Endothelial cell of umbilical vein (primary cell): ENCODE measurements at regions not wholly inside any gene's neighbourhood (a gene's known extent, or its start where the extent isn't known, plus 50 kb on each side); places are given as distances from the start of the nearest gene placed in this dataset.

Experiments
- BruUV-seq: library from RNA; stranded (reverse); fragments of 400-500 nt; replicated peaks from 2 replicates; lab custom pipeline; 2021; lab: Mats Ljungman, UMichigan
- CTCF ChIA-PET: fragments of 300-600, 350-600 bp; sonication (Branson Sonifier 250); formaldehyde crosslinking; loops from one replicate; lab custom pipeline; 2021; ENCODE audit warnings: antibody characterized with exemption, inconsistent platforms; lab: Charles Lee
- POLR2A ChIA-PET: fragments of 300-600, 350-600 bp; sonication (Branson Sonifier 250); formaldehyde crosslinking; loops from one replicate; lab custom pipeline; 2021; ENCODE audit warnings: antibody characterized with exemption, inconsistent platforms; lab: Charles Lee
- DNase-seq: peaks from one replicate; pipeline ENCODE4 v3.0.0-alpha.2; 2011; ENCODE audit warnings: low read depth, low spot score
- FAIRE-seq: peaks from 2 replicates; lab custom pipeline; 2011; peaks lifted over from hg19 to GRCh38; lab: Jason Lieb, UNC
- H2AFZ ChIP-seq: 2 replicates; pipeline ENCODE4 v1.6.0; 2012; ENCODE audit warnings: low read depth, low read length, control low read depth, inconsistent platforms
- H3K27ac ChIP-seq: 2 replicates; pipeline ENCODE4 v1.5.1; 2011; ENCODE audit warnings: low read depth, mild to moderate bottlenecking, control low read depth, low read length, moderate library complexity; ENCODE audit not compliant: insufficient read depth
- H3K27me3 ChIP-seq, 2 experiments: 2 replicates each; pipeline versions ENCODE4 v1.6.0 to v1.6.1; 2011; ENCODE audit warnings: low read length in 2 of 2, mixed read lengths in 1 of 2; ENCODE audit not compliant: control insufficient read depth in 2 of 2, insufficient read depth in 2 of 2
- H3K36me3 ChIP-seq, 2 experiments: 2 replicates in 1 of 2; 3 replicates in 1 of 2; pipeline ENCODE4 v1.5.1; 2011; ENCODE audit warnings: low read length in 2 of 2, mild to moderate bottlenecking in 1 of 2, moderate library complexity in 1 of 2; ENCODE audit not compliant: control insufficient read depth in 2 of 2, insufficient read depth in 2 of 2; ENCODE audit errors: extremely low read depth in 1 of 2
- H3K4me1 ChIP-seq: 3 replicates; pipeline ENCODE4 v1.5.1; 2011; ENCODE audit warnings: mild to moderate bottlenecking, low read length; ENCODE audit not compliant: control insufficient read depth, insufficient read depth; ENCODE audit errors: extremely low read depth
- H3K4me2 ChIP-seq: 2 replicates; pipeline ENCODE4 v1.6.1; 2011; ENCODE audit warnings: low read length, control low read depth, mixed read lengths; ENCODE audit not compliant: insufficient read depth
- H3K4me3 ChIP-seq, 3 experiments: fragments of 200-600 bp in 1 of 3; sonication (generic), shearing (Covaris generic) in 1 of 3; replicated peaks in 1 of 3; 2 replicates each; pipeline ENCODE4 v1.5.1; 2011 to 2016; ENCODE audit warnings: control low read depth in 3 of 3, low read length in 3 of 3, mild to moderate bottlenecking in 2 of 3, inconsistent platforms in 1 of 3, low read depth in 1 of 3, moderate library complexity in 1 of 3; ENCODE audit not compliant: insufficient read depth in 1 of 3
- H3K79me2 ChIP-seq: 2 replicates; pipeline ENCODE4 v1.6.0; 2012; ENCODE audit warnings: low read length, inconsistent platforms; ENCODE audit not compliant: control insufficient read depth, insufficient read depth
- H3K9ac ChIP-seq: replicated peaks from 2 replicates; pipeline ENCODE3; 2011; ENCODE audit warnings: low read length, control low read depth; ENCODE audit not compliant: insufficient read depth; ENCODE audit errors: extremely low read depth
- H3K9me1 ChIP-seq: replicated peaks from 3 replicates; pipeline ENCODE4 v1.6.0; 2011; ENCODE audit warnings: mild to moderate bottlenecking, low read length; ENCODE audit not compliant: control insufficient read depth, insufficient read depth; ENCODE audit errors: extremely low read depth
- H3K9me3 ChIP-seq: replicated peaks from 2 replicates; pipeline ENCODE4 v1.5.1; 2012; ENCODE audit warnings: low read length, inconsistent platforms; ENCODE audit not compliant: control insufficient read depth, insufficient read depth
- H4K20me1 ChIP-seq: replicated peaks from 2 replicates; pipeline ENCODE3; 2011; ENCODE audit warnings: mild to moderate bottlenecking, low read length; ENCODE audit not compliant: control insufficient read depth, insufficient read depth; ENCODE audit errors: extremely low read depth
- EZH2 ChIP-seq: IDR thresholded peaks from 2 replicates; pipeline ENCODE4 v1.6.1; 2012; ENCODE audit warnings: borderline replicate concordance, low read depth, mild to moderate bottlenecking, moderate library complexity, low read length, inconsistent platforms; ENCODE audit not compliant: severe bottlenecking
- FOS ChIP-seq: IDR thresholded peaks from 2 replicates; pipeline ENCODE4 v1.6.1; 2011; ENCODE audit warnings: mild to moderate bottlenecking, low read length, moderate library complexity, borderline replicate concordance; ENCODE audit not compliant: insufficient read depth
- GATA2 ChIP-seq: IDR thresholded peaks from 2 replicates; pipeline ENCODE4 v1.7.0; 2011; ENCODE audit warnings: low read depth, mild to moderate bottlenecking, moderate library complexity, mixed read lengths, low read length; ENCODE audit not compliant: insufficient read length, insufficient read depth
- JUN ChIP-seq: IDR thresholded peaks from 2 replicates; pipeline ENCODE4 v1.6.1; 2011; ENCODE audit warnings: borderline replicate concordance, low read depth; ENCODE audit not compliant: insufficient read length, insufficient read depth
- MAX ChIP-seq: IDR thresholded peaks from 2 replicates; pipeline ENCODE4 v1.6.1; 2011; ENCODE audit not compliant: insufficient read depth, insufficient read length
- MYC ChIP-seq: IDR thresholded peaks from one replicate; pipeline ENCODE4 v1.6.1; 2011; ENCODE audit warnings: mild to moderate bottlenecking, low read depth, low read length
- POLR2A ChIP-seq: IDR thresholded peaks from 2 replicates; pipeline ENCODE4 v1.6.1; 2012; ENCODE audit warnings: low read depth, mild to moderate bottlenecking, control low read depth, low read length
- POLR2AphosphoS5 ChIP-seq: IDR thresholded peaks from 2 replicates; pipeline ENCODE4 v1.6.1; 2012; ENCODE audit warnings: low read depth, mild to moderate bottlenecking, control low read depth, low read length, moderate library complexity; ENCODE audit not compliant: insufficient read depth
- dilution Hi-C: fragments of 300-500 bp; cut with MboI; formaldehyde crosslinking; loops from one replicate; pipeline ENCODE4 v1.15.0; 2019; ENCODE audit warnings: low sequenced_read_pairs; ENCODE audit not compliant: extremely low pct_ligation_motif_present
- intact Hi-C: fragments of 100-400 bp; cut with micrococcal nuclease; formaldehyde crosslinking; loops from one replicate; pipeline ENCODE4 v1.10.0; 2022
- TF ChIP-seq, protein P1 (sequence below), 2 donors: IDR thresholded peaks; 1 replicate in 1 of 2; 2 replicates in 1 of 2; pipeline ENCODE4 v1.5.1; 2011; ENCODE audit warnings: low read length in 2 of 2, mild to moderate bottlenecking in 2 of 2, moderate library complexity in 2 of 2, control low read depth in 1 of 2, inconsistent platforms in 1 of 2, low read depth in 1 of 2; ENCODE audit not compliant: insufficient read depth in 1 of 2; ENCODE audit errors: extremely low read depth in 1 of 2

GRCh38 chrX:69237236-69237635 lies 72.0 kb upstream of the PJA1 start:
- CTCF ChIA-PET: no interaction called here
- TF ChIP-seq JUN: no peak
- no peak for TF ChIP-seq MAX
- no peak for TF ChIP-seq FOS
- TF ChIP-seq EZH2: no peak
- TF ChIP-seq, protein P1, sequence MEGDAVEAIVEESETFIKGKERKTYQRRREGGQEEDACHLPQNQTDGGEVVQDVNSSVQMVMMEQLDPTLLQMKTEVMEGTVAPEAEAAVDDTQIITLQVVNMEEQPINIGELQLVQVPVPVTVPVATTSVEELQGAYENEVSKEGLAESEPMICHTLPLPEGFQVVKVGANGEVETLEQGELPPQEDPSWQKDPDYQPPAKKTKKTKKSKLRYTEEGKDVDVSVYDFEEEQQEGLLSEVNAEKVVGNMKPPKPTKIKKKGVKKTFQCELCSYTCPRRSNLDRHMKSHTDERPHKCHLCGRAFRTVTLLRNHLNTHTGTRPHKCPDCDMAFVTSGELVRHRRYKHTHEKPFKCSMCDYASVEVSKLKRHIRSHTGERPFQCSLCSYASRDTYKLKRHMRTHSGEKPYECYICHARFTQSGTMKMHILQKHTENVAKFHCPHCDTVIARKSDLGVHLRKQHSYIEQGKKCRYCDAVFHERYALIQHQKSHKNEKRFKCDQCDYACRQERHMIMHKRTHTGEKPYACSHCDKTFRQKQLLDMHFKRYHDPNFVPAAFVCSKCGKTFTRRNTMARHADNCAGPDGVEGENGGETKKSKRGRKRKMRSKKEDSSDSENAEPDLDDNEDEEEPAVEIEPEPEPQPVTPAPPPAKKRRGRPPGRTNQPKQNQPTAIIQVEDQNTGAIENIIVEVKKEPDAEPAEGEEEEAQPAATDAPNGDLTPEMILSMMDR (IDR thresholded peaks at IDR 0.05; ENCODE audit: extremely low read depth in 1 of 2, insufficient read depth in 1 of 2, low read depth in 1 of 2, low read length in 2 of 2): no peak
- TF ChIP-seq GATA2: no peak
- no peak for TF ChIP-seq POLR2AphosphoS5
- TF ChIP-seq POLR2A: no peak
- TF ChIP-seq MYC: no peak
- Histone ChIP-seq H3K27ac (no peak overlapping the region), H3K27me3 (no peaks in the 10 kb centered on the region), H3K9ac (no peak overlapping the region), H3K4me1 (no peaks in the 10 kb centered on the region), H3K36me3 (no peaks in the 10 kb centered on the region), H3K4me2 (no peak overlapping the region), H3K4me3 (no peak overlapping the region), H3K9me1 (no peaks in the 10 kb centered on the region), H3K79me2 (no peaks in the 10 kb centered on the region), H3K9me3 (no peaks in the 10 kb centered on the region), H2AFZ (no peak overlapping the region), H4K20me1 (no peaks in the 10 kb centered on the region)
- DNase-seq (no peak), FAIRE-seq (no peak)
- intact Hi-C loops: no loop called here
- no TSS peak for BruUV-seq
- POLR2A ChIA-PET: no interaction called here
- dilution Hi-C loops: no loop called here
